ENCODE measurements at regions not wholly inside any gene's neighbourhood (a gene's known extent, or its start where the extent isn't known, plus 50 kb on each side); places are given as distances from the start of the nearest gene placed in this dataset.

- ChIA-PET CTCF (interaction anchor here (0.6 kb wide), 1 partner anchor 45 kb away, joined by 3 read pairs; no protein-coding TSS in a partner anchor), POLR2A (ENCODE audit: low non-redundant PET) (no interaction called here)
- H3K27ac ChIP-seq, result no peak overlapping the region
- DNase-seq (ENCODE audit: low spot score), result no peak
- no peak for TF ChIP-seq CTCF (conservative IDR thresholded peaks at IDR 0.05; ENCODE audit: low read depth)
Measured at GRCh38 chr5:15010936-15011335, 139.4 kb upstream of the ANKH start.

- POLR2A ChIA-PET (ENCODE audit: low non-redundant PET), result no interaction called here
- DNase-seq (ENCODE audit: low spot score), result peak; percentile 75
- CTCF ChIA-PET, result interaction anchor here (0.6 to 1.9 kb wide), 3 partner anchors 63 to 360 kb away, joined by 3 to 7 read pairs (median 3); no protein-coding TSS in a partner anchor
- TF ChIP-seq CTCF (conservative IDR thresholded peaks at IDR 0.05; ENCODE audit: low read depth), result no peak
- no peak overlapping the region for H3K27ac ChIP-seq
Measured at GRCh38 chr5:15009420-15009819, 137.8 kb upstream of the ANKH start.

- H3K27ac ChIP-seq, result peak overlapping the region; percentile 84
- CTCF ChIA-PET, result interaction anchor here (0.6 to 1.9 kb wide), 3 partner anchors 33 to 281 kb away, joined by 3 to 7 read pairs (median 3); no protein-coding TSS in a partner anchor
- no peak for TF ChIP-seq CTCF (conservative IDR thresholded peaks at IDR 0.05; ENCODE audit: low read depth)
- no peak for DNase-seq (ENCODE audit: low spot score)
- POLR2A ChIA-PET (ENCODE audit: low non-redundant PET), result no interaction called here
Measured at GRCh38 chr5:15008921-15009320, 137.3 kb upstream of the ANKH start.

GRCh38 chr5:15008476-15008875 lies 136.9 kb upstream of the ANKH start:
- H3K27ac ChIP-seq, result peak overlapping the region; percentile 84
- POLR2A ChIA-PET (ENCODE audit: low non-redundant PET), result no interaction called here

GRCh38 chr5:15007646-15008045 lies 136.1 kb upstream of the ANKH start:
- TF ChIP-seq CTCF (conservative IDR thresholded peaks at IDR 0.05; ENCODE audit: low read depth), result no peak
- POLR2A ChIA-PET (ENCODE audit: low non-redundant PET), result no interaction called here
- no peak overlapping the region for H3K27ac ChIP-seq

More at GRCh38 chr5:15008476-15008875, 136.9 kb upstream of the ANKH start:
- CTCF ChIA-PET, result interaction anchor here (0.6 kb wide), 1 partner anchor 33 kb away, joined by 3 read pairs; no protein-coding TSS in a partner anchor
- TF ChIP-seq CTCF (conservative IDR thresholded peaks at IDR 0.05; ENCODE audit: low read depth), result no peak
- DNase-seq (ENCODE audit: low spot score), result peak; percentile 87

GRCh38 chr5:15004506-15004905 lies 132.9 kb upstream of the ANKH start:
- DNase-seq (ENCODE audit: low spot score), result no peak
- ChIA-PET CTCF (interaction anchor here (0.9 to 4.5 kb wide), 5 partner anchors 20 to 318 kb away, joined by 3 to 29 read pairs (median 4); no protein-coding TSS in a partner anchor), POLR2A (ENCODE audit: low non-redundant PET) (no interaction called here)
- no peak overlapping the region for H3K27ac ChIP-seq
- no peak for TF ChIP-seq CTCF (conservative IDR thresholded peaks at IDR 0.05; ENCODE audit: low read depth)

More at GRCh38 chr5:15007646-15008045, 136.1 kb upstream of the ANKH start:
- CTCF ChIA-PET, result no interaction called here
- DNase-seq (ENCODE audit: low spot score), result no peak

Data from RWPE1 (cell line).